CD4-positive, alpha-beta T cell (primary cell): ENCODE measurements at regions not wholly inside any gene's neighbourhood (a gene's known extent, or its start where the extent isn't known, plus 50 kb on each side); places are given as distances from the start of the nearest gene placed in this dataset.

Experiments used
- ATAC-seq: fragments of 200-7000 bp; cut with Tn5 transposase; one replicate; pipeline ENCODE4 v1.10.0; 2022; ENCODE audit warnings: mild to moderate bottlenecking; ENCODE audit not compliant: poor library complexity
- CTCF ChIA-PET: fragments of 350-600 bp; sonication (Branson Sonifier 250); formaldehyde crosslinking; loops from one replicate; lab custom pipeline; 2021; ENCODE audit warnings: antibody characterized with exemption, inconsistent platforms; lab: Charles Lee
- POLR2A ChIA-PET: fragments of 350-600 bp; sonication (Branson Sonifier 250); formaldehyde crosslinking; loops from one replicate; lab custom pipeline; 2021; ENCODE audit warnings: antibody characterized with exemption, inconsistent platforms; lab: Charles Lee
- DNase-seq, 14 experiments: peaks; one replicate each; pipeline ENCODE4 v3.0.0-alpha.2; 2013 to 2020; ENCODE audit warnings: mixed read lengths in 2 of 14
- H3K27ac ChIP-seq, 2 donors: one replicate each; pipeline versions ENCODE4 v1.5.1 to v1.7.0; 2013; ENCODE audit warnings: low read length in 2 of 2, low read depth in 1 of 2, mild to moderate bottlenecking in 1 of 2
- H3K27me3 ChIP-seq, 2 experiments: 1 replicate in 1 of 2; 2 replicates in 1 of 2; pipeline versions ENCODE4 v1.6.1 to v1.7.0; 2013; ENCODE audit warnings: low read length in 2 of 2, control low read depth in 1 of 2, mild to moderate bottlenecking in 1 of 2, moderate library complexity in 1 of 2; ENCODE audit not compliant: insufficient read depth in 2 of 2, control insufficient read depth in 1 of 2
- H3K36me3 ChIP-seq: one replicate; pipeline ENCODE4 v1.6.1; 2013; ENCODE audit warnings: low read length, control low read depth; ENCODE audit not compliant: insufficient read depth
- H3K4me1 ChIP-seq: one replicate; pipeline ENCODE4 v1.6.1; 2013; ENCODE audit warnings: low read length, control low read depth; ENCODE audit not compliant: insufficient read depth
- H3K4me3 ChIP-seq: one replicate; pipeline ENCODE4 v1.5.1; 2013; ENCODE audit warnings: mild to moderate bottlenecking, low read length, moderate library complexity
- H3K9me3 ChIP-seq, 2 experiments: 1 replicate in 1 of 2; 2 replicates in 1 of 2; pipeline versions ENCODE4 v1.6.1 to v1.7.0; 2013; ENCODE audit warnings: low read length in 2 of 2, mild to moderate bottlenecking in 2 of 2, control low read depth in 1 of 2, moderate library complexity in 1 of 2; ENCODE audit not compliant: control insufficient read depth in 1 of 2, insufficient read depth in 1 of 2
- H3K27ac Mint-ChIP-seq: one replicate; pipeline ENCODE4 v1.8.0; 2020; ENCODE audit warnings: mixed read lengths
- H3K27me3 Mint-ChIP-seq: one replicate; pipeline ENCODE4 v1.8.0; 2021; ENCODE audit warnings: mixed read lengths
- H3K36me3 Mint-ChIP-seq: one replicate; pipeline ENCODE4 v1.8.0; 2021; ENCODE audit warnings: low read depth, mixed read lengths
- H3K4me1 Mint-ChIP-seq: one replicate; pipeline ENCODE4 v1.8.0; 2021; ENCODE audit warnings: low read depth, mixed read lengths
- H3K4me3 Mint-ChIP-seq: one replicate; pipeline ENCODE4 v1.8.0; 2020; ENCODE audit warnings: mild to moderate bottlenecking, mixed read lengths
- H3K9me3 Mint-ChIP-seq: one replicate; pipeline ENCODE4 v1.8.0; 2020; ENCODE audit warnings: mixed read lengths
- intact Hi-C, 2 experiments: fragments of 100-400 bp; cut with DNase I in 1 of 2; cut with micrococcal nuclease in 1 of 2; formaldehyde crosslinking; loops; one replicate each; pipeline versions ENCODE4 v1.15.1 to v1.9.0; 2023 to 2025; cut with DNase I, micrococcal nuclease
- TF ChIP-seq, protein P1 (sequence below): fragments of 200-600 bp; IDR thresholded peaks from one replicate; pipeline ENCODE4 v1.8.0; 2022; ENCODE audit warnings: antibody characterized with exemption, mild to moderate bottlenecking

DNA sequence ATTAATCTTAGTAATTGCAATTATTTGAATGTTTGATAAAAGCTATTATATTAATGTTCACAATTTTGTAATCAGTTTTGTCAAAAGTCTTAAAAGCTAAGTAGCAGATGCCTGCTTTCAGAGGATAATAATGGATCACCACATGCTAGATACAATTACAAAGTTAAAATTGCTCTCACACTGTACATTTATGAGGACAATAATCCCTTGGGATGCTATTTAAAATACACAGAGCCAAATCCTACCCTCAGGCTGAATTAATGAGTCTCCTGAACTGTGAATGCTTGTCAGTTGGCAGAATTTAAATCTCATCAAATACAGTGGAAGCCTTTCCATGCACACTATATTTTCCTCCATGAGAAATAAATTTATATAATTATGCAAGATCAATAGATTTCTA, 153.3 kb upstream of the SYNCRIP start:
- TF ChIP-seq, protein P1, sequence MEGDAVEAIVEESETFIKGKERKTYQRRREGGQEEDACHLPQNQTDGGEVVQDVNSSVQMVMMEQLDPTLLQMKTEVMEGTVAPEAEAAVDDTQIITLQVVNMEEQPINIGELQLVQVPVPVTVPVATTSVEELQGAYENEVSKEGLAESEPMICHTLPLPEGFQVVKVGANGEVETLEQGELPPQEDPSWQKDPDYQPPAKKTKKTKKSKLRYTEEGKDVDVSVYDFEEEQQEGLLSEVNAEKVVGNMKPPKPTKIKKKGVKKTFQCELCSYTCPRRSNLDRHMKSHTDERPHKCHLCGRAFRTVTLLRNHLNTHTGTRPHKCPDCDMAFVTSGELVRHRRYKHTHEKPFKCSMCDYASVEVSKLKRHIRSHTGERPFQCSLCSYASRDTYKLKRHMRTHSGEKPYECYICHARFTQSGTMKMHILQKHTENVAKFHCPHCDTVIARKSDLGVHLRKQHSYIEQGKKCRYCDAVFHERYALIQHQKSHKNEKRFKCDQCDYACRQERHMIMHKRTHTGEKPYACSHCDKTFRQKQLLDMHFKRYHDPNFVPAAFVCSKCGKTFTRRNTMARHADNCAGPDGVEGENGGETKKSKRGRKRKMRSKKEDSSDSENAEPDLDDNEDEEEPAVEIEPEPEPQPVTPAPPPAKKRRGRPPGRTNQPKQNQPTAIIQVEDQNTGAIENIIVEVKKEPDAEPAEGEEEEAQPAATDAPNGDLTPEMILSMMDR, result no peak
- Histone ChIP-seq H3K27me3 (no peaks in the 10 kb centered on the region), H3K36me3 (no peaks in the 10 kb centered on the region), H3K4me1 (no peaks in the 10 kb centered on the region), H3K27ac (no peak overlapping the region), H3K4me3 (no peak overlapping the region), H3K9me3 (no peaks in the 10 kb centered on the region)
- H3K4me3 Mint-ChIP-seq, result no peak overlapping the region
- POLR2A ChIA-PET, result no interaction called here
- CTCF ChIA-PET, result no interaction called here
- ATAC-seq, result no peak
- H3K36me3 Mint-ChIP-seq, result no peaks in the 10 kb centered on the region
- no peak for DNase-seq
- H3K27me3 Mint-ChIP-seq, result peaks cover 18% of the 10 kb centered on the region
- H3K9me3 Mint-ChIP-seq, result peaks cover 5% of the 10 kb centered on the region
- H3K27ac Mint-ChIP-seq, result no peak overlapping the region
- H3K4me1 Mint-ChIP-seq, result no peaks in the 10 kb centered on the region
- intact Hi-C loops, result no loop called here

DNA sequence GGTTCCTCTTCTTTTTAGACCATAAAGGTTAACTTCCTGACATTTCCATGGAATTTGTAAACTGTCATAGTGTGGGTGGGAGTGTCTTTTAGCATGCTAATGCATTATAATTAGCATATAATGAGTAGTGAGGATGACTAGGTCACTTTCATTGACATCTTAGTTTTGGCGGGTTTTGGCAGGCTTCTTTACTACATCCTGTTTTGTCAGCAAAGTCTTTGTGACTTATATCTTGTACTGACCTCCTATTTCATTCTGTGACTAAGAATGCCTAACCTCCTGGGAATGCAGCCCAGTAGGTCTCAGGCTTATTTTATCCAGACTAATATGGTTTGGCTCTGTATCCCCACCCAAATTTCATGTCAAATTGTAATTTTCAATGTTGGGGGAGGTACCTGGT, 149.6 kb upstream of the SYNCRIP start:
- no peak overlapping the region for H3K27ac ChIP-seq
- Mint-ChIP-seq H3K27ac (no peak overlapping the region), H3K4me1 (no peaks in the 10 kb centered on the region), H3K4me3 (no peak overlapping the region), H3K36me3 (no peaks in the 10 kb centered on the region), H3K27me3 (peaks cover 14% of the 10 kb centered on the region), H3K9me3 (peaks cover 12% of the 10 kb centered on the region)
- intact Hi-C loops, result no loop called here
- no peak overlapping the region for H3K4me3 ChIP-seq
- DNase-seq (no peak), ATAC-seq (no peak)
- H3K4me1 ChIP-seq, result no peaks in the 10 kb centered on the region
- H3K27me3 ChIP-seq, result no peaks in the 10 kb centered on the region
- H3K36me3 ChIP-seq, result no peaks in the 10 kb centered on the region
- POLR2A ChIA-PET, result no interaction called here
- peaks cover 7 to 11% of the 10 kb centered on the region in 2 experiments for H3K9me3 ChIP-seq
- CTCF ChIA-PET, result no interaction called here
- TF ChIP-seq, protein P1, result no peak

DNA sequence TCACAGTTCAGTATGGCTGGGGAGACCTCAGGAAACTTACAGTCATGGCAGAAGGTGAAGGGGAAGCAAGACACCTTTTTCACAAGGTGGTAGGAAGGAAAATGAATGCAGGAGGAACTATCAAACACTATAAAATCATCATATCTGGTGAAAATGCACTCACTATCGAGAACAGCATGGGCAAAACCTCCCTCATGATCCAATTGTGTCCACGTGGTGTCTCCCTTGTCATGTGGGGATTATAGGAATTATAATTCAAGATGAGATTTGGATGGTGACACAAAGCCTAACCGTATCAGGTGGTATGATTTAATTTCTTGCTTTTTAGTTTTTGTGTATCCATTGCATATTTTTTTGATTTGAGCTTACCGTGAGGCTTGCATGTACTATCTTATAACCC, 133.2 kb upstream of the SYNCRIP start:
- CTCF ChIA-PET, result no interaction called here
- Mint-ChIP-seq H3K27me3 (peaks cover 25% of the 10 kb centered on the region), H3K4me1 (no peaks in the 10 kb centered on the region), H3K9me3 (peaks cover 3% of the 10 kb centered on the region), H3K36me3 (no peaks in the 10 kb centered on the region), H3K27ac (no peak overlapping the region), H3K4me3 (no peak overlapping the region)
- ATAC-seq, result no peak
- POLR2A ChIA-PET, result no interaction called here
- Histone ChIP-seq H3K27ac (no peak overlapping the region), H3K36me3 (no peaks in the 10 kb centered on the region), H3K9me3 (peaks cover 0 to 1% of the 10 kb centered on the region in 2 experiments), H3K27me3 (peaks cover 0 to 3% of the 10 kb centered on the region in 2 experiments), H3K4me3 (no peak overlapping the region), H3K4me1 (no peaks in the 10 kb centered on the region)
- TF ChIP-seq, protein P1, result no peak
- intact Hi-C loops, result no loop called here
- no peak for DNase-seq
